Prostate gland (tissue), 2 donors: ENCODE measurements at regions not wholly inside any gene's neighbourhood (a gene's known extent, or its start where the extent isn't known, plus 50 kb on each side); places are given as distances from the start of the nearest gene placed in this dataset.

Experiments
- CTCF ChIP-seq, 4 experiments: fragments of 200-600 bp in 2 of 4; fragments of 450-650 bp in 2 of 4; sonication (generic) in 2 of 4; IDR thresholded peaks; 1 replicate in 3 of 4; 2 replicates in 1 of 4; pipeline ENCODE4 v1.5.1; 2016 to 2019; ENCODE audit warnings: antibody characterized with exemption in 4 of 4, mild to moderate bottlenecking in 2 of 4, moderate library complexity in 2 of 4
- POLR2A ChIP-seq: fragments of 450-650 bp; IDR thresholded peaks from one replicate; pipeline ENCODE4 v1.6.1; 2016; ENCODE audit warnings: antibody characterized with exemption, mild to moderate bottlenecking
- POLR2AphosphoS5 ChIP-seq: sonication (generic); formaldehyde crosslinking; IDR thresholded peaks from one replicate; pipeline ENCODE4 v1.6.1; 2017; ENCODE audit warnings: antibody characterized with exemption

GRCh38 chr7:25671111-25671510 lies 442.8 kb upstream of the NPVF start:
- no peak for TF ChIP-seq CTCF (IDR thresholded peaks at IDR 0.05)
- TF ChIP-seq POLR2A = no peak
- TF ChIP-seq POLR2AphosphoS5 = no peak
